ENCODE measurements at regions not wholly inside any gene's neighbourhood (a gene's known extent, or its start where the extent isn't known, plus 50 kb on each side); places are given as distances from the start of the nearest gene placed in this dataset.

DNA sequence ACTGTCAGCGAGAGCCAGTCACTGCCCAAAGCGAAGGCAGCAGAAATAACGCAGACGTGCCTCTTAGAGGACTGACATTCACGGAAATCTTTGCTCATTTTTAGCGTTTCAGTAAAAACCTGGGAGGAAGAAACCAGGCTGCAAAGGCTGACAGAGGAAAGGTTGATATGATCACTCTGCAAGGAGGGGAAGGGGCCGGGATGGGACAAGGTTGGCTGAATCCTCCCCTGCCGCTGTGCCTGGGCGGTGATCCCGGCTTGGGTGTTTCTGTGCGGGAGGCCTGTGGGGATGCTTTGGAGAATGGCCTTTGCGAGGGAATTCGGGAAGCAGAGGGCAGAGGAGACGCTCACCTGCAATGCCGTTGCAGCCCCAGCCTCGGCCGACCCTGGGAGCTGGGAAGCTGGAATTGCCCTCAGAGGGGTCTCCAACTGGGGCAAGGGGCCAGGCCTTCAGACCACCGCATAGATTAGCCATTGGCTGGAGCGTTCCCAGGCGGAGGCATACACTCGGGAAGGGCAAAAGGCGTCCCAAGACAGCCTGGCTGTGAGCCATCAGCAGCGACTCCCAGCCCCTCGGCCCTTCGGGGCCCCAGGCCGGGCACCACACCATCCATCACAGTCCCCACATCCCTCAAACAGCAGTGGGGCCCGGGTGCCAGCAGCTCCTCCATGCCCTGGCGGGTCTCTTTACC is 111.7 kb upstream of the GPC1 start:
- TF ChIP-seq POLR2AphosphoS5 (IDR thresholded peaks at IDR 0.05) (no peak), POLR2A (IDR thresholded peaks at IDR 0.05; ENCODE audit: low read depth) (no peak), EP300 (IDR thresholded peaks at IDR 0.05) (no peak)
- TF ChIP-seq, protein P1, sequence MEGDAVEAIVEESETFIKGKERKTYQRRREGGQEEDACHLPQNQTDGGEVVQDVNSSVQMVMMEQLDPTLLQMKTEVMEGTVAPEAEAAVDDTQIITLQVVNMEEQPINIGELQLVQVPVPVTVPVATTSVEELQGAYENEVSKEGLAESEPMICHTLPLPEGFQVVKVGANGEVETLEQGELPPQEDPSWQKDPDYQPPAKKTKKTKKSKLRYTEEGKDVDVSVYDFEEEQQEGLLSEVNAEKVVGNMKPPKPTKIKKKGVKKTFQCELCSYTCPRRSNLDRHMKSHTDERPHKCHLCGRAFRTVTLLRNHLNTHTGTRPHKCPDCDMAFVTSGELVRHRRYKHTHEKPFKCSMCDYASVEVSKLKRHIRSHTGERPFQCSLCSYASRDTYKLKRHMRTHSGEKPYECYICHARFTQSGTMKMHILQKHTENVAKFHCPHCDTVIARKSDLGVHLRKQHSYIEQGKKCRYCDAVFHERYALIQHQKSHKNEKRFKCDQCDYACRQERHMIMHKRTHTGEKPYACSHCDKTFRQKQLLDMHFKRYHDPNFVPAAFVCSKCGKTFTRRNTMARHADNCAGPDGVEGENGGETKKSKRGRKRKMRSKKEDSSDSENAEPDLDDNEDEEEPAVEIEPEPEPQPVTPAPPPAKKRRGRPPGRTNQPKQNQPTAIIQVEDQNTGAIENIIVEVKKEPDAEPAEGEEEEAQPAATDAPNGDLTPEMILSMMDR (IDR thresholded peaks at IDR 0.05) = no peak
